ENCODE measurements at regions not wholly inside any gene's neighbourhood (a gene's known extent, or its start where the extent isn't known, plus 50 kb on each side); places are given as distances from the start of the nearest gene placed in this dataset.
A peak's percentile ranks its signal among the peaks of the same experiment; 100 is the strongest.

- no peak overlapping the region for H3K14ac ChIP-seq (ENCODE audit: low read length)
- H2AK5ac ChIP-seq (ENCODE audit: low read length), result no peak overlapping the region
- H3K4me2 ChIP-seq (ENCODE audit: low read length), result no peak overlapping the region
- peaks cover 3 to 7% of the 10 kb centered on the region in 2 experiments for H3K4me1 ChIP-seq (ENCODE audit: control insufficient read depth in 1 of 2, insufficient read depth in 2 of 2, low read length in 2 of 2)
- no peak overlapping the region for H3K23ac ChIP-seq (ENCODE audit: low read length)
- H3K27me3 ChIP-seq (ENCODE audit: insufficient read depth, low read length), result no peaks in the 10 kb centered on the region
- H4K12ac ChIP-seq (ENCODE audit: low read depth, low read length), result no peak overlapping the region
- no peak overlapping the region for H2BK120ac ChIP-seq (ENCODE audit: insufficient read depth, low read length, poor library complexity)
- H2AFZ ChIP-seq (ENCODE audit: insufficient read depth, low read length, poor library complexity), result no peak overlapping the region
- DNase-seq, result no peak
- no peaks in the 10 kb centered on the region for H3K79me2 ChIP-seq (ENCODE audit: control insufficient read depth, insufficient read depth, low read length, poor library complexity)
- H4K91ac ChIP-seq (ENCODE audit: low read depth, low read length), result no peak overlapping the region
- no peaks in the 10 kb centered on the region for H3K36me3 ChIP-seq (ENCODE audit: control insufficient read depth in 1 of 2, insufficient read depth in 2 of 2, low read length in 2 of 2)
- no peak overlapping the region for H3K4me3 ChIP-seq (ENCODE audit: low read depth, low read length)
- H3K27ac ChIP-seq (ENCODE audit: low read depth, low read length), result no peak overlapping the region
- no peak overlapping the region for H3K18ac ChIP-seq (ENCODE audit: low read length)
- H3K4ac ChIP-seq (ENCODE audit: low read depth, low read length), result no peak overlapping the region
- H4K8ac ChIP-seq (ENCODE audit: low read depth, low read length), result no peak overlapping the region
- no peak overlapping the region for H2BK12ac ChIP-seq (ENCODE audit: low read length)
- no peak overlapping the region for H2BK5ac ChIP-seq (ENCODE audit: low read depth, low read length, poor library complexity)
- peaks cover 2% of the 10 kb centered on the region for H3K79me1 ChIP-seq (ENCODE audit: low read length)
- H3K9ac ChIP-seq (ENCODE audit: low read length), result no peak overlapping the region
- no peaks in the 10 kb centered on the region for H3K9me3 ChIP-seq (ENCODE audit: insufficient read depth, low read depth, low read length)
Observed at GRCh38 chr2:217658806-217659205, 344.0 kb downstream of the TNS1 start.

GRCh38 chr2:217657252-217657651 is 345.5 kb downstream of the TNS1 start:
- Histone ChIP-seq H2BK12ac (ENCODE audit: low read length) (no peak overlapping the region), H3K9ac (ENCODE audit: low read length) (no peak overlapping the region), H3K36me3 (ENCODE audit: control insufficient read depth in 1 of 2, insufficient read depth in 2 of 2, low read length in 2 of 2) (no peaks in the 10 kb centered on the region), H3K18ac (ENCODE audit: low read length) (no peak overlapping the region), H2AK5ac (ENCODE audit: low read length) (no peak overlapping the region), H4K8ac (ENCODE audit: low read depth, low read length) (no peak overlapping the region), H2BK5ac (ENCODE audit: low read depth, low read length, poor library complexity) (no peak overlapping the region), H3K4ac (ENCODE audit: low read depth, low read length) (no peak overlapping the region), H3K4me3 (ENCODE audit: low read depth, low read length) (no peak overlapping the region), H3K27me3 (ENCODE audit: insufficient read depth, low read length) (no peaks in the 10 kb centered on the region), H3K4me2 (ENCODE audit: low read length) (no peak overlapping the region), H2BK120ac (ENCODE audit: insufficient read depth, low read length, poor library complexity) (no peak overlapping the region), H4K91ac (ENCODE audit: low read depth, low read length) (no peak overlapping the region), H3K27ac (ENCODE audit: low read depth, low read length) (no peak overlapping the region), H4K12ac (ENCODE audit: low read depth, low read length) (no peak overlapping the region), H3K4me1 (ENCODE audit: control insufficient read depth in 1 of 2, insufficient read depth in 2 of 2, low read length in 2 of 2) (peaks cover 8 to 12% of the 10 kb centered on the region in 2 experiments), H3K9me3 (ENCODE audit: insufficient read depth, low read depth, low read length) (no peaks in the 10 kb centered on the region), H3K79me2 (ENCODE audit: control insufficient read depth, insufficient read depth, low read length, poor library complexity) (no peaks in the 10 kb centered on the region), H3K23ac (ENCODE audit: low read length) (no peak overlapping the region), H3K79me1 (ENCODE audit: low read length) (peaks cover 2% of the 10 kb centered on the region), H3K14ac (ENCODE audit: low read length) (no peak overlapping the region), H2AFZ (ENCODE audit: insufficient read depth, low read length, poor library complexity) (no peak overlapping the region)
- no peak for DNase-seq
- no CpG with 5 or more reads among the region's 9 CpGs for WGBS (ENCODE audit: extremely low coverage, insufficient coverage, insufficient read length)

- Histone ChIP-seq H3K9me3 (ENCODE audit: insufficient read depth, low read depth, low read length) (no peaks in the 10 kb centered on the region), H4K91ac (ENCODE audit: low read depth, low read length) (peak overlapping the region; percentile 8), H3K36me3 (ENCODE audit: control insufficient read depth in 1 of 2, insufficient read depth in 2 of 2, low read length in 2 of 2) (no peaks in the 10 kb centered on the region), H3K14ac (ENCODE audit: low read length) (no peak overlapping the region), H3K4ac (ENCODE audit: low read depth, low read length) (no peak overlapping the region), H3K27ac (ENCODE audit: low read depth, low read length) (no peak overlapping the region), H2BK12ac (ENCODE audit: low read length) (no peak overlapping the region), H4K12ac (ENCODE audit: low read depth, low read length) (no peak overlapping the region), H3K79me2 (ENCODE audit: control insufficient read depth, insufficient read depth, low read length, poor library complexity) (no peaks in the 10 kb centered on the region), H3K79me1 (ENCODE audit: low read length) (peaks cover 2% of the 10 kb centered on the region), H3K4me1 (ENCODE audit: control insufficient read depth in 1 of 2, insufficient read depth in 2 of 2, low read length in 2 of 2) (peaks cover 8 to 12% of the 10 kb centered on the region in 2 experiments), H2AK5ac (ENCODE audit: low read length) (no peak overlapping the region), H3K4me2 (ENCODE audit: low read length) (no peak overlapping the region), H3K23ac (ENCODE audit: low read length) (no peak overlapping the region), H2BK120ac (ENCODE audit: insufficient read depth, low read length, poor library complexity) (no peak overlapping the region), H3K4me3 (ENCODE audit: low read depth, low read length) (no peak overlapping the region), H3K27me3 (ENCODE audit: insufficient read depth, low read length) (no peaks in the 10 kb centered on the region), H2BK5ac (ENCODE audit: low read depth, low read length, poor library complexity) (no peak overlapping the region), H3K18ac (ENCODE audit: low read length) (no peak overlapping the region), H2AFZ (ENCODE audit: insufficient read depth, low read length, poor library complexity) (no peak overlapping the region), H4K8ac (ENCODE audit: low read depth, low read length) (no peak overlapping the region), H3K9ac (ENCODE audit: low read length) (no peak overlapping the region)
- no CpG with 5 or more reads among the region's 3 CpGs for WGBS (ENCODE audit: extremely low coverage, insufficient coverage, insufficient read length)
- DNase-seq, result no peak
Observed at GRCh38 chr2:217656316-217656715, 346.5 kb downstream of the TNS1 start.

GRCh38 chr2:217655651-217656050 is 347.1 kb downstream of the TNS1 start:
- H3K36me3 ChIP-seq (ENCODE audit: control insufficient read depth in 1 of 2, insufficient read depth in 2 of 2, low read length in 2 of 2), result no peaks in the 10 kb centered on the region
- H3K4me2 ChIP-seq (ENCODE audit: low read length), result no peak overlapping the region
- H3K79me2 ChIP-seq (ENCODE audit: control insufficient read depth, insufficient read depth, low read length, poor library complexity), result no peaks in the 10 kb centered on the region
- no peak overlapping the region for H4K91ac ChIP-seq (ENCODE audit: low read depth, low read length)
- peak overlapping the region; percentile 23 for H4K8ac ChIP-seq (ENCODE audit: low read depth, low read length)
- H2AFZ ChIP-seq (ENCODE audit: insufficient read depth, low read length, poor library complexity), result no peak overlapping the region
- WGBS (ENCODE audit: extremely low coverage, insufficient coverage, insufficient read length), result no CpG with 5 or more reads among the region's 1 CpG
- H2BK12ac ChIP-seq (ENCODE audit: low read length), result peak overlapping the region; percentile 50
- H3K4me3 ChIP-seq (ENCODE audit: low read depth, low read length), result no peak overlapping the region
- no peak overlapping the region for H3K9ac ChIP-seq (ENCODE audit: low read length)
- H2AK5ac ChIP-seq (ENCODE audit: low read length), result no peak overlapping the region
- H3K14ac ChIP-seq (ENCODE audit: low read length), result no peak overlapping the region
- no peak overlapping the region for H3K23ac ChIP-seq (ENCODE audit: low read length)
- peaks cover 2% of the 10 kb centered on the region for H3K79me1 ChIP-seq (ENCODE audit: low read length)
- H4K12ac ChIP-seq (ENCODE audit: low read depth, low read length), result no peak overlapping the region
- no peak overlapping the region for H2BK5ac ChIP-seq (ENCODE audit: low read depth, low read length, poor library complexity)
- H3K27ac ChIP-seq (ENCODE audit: low read depth, low read length), result no peak overlapping the region
- H2BK120ac ChIP-seq (ENCODE audit: insufficient read depth, low read length, poor library complexity), result no peak overlapping the region
- H3K27me3 ChIP-seq (ENCODE audit: insufficient read depth, low read length), result no peaks in the 10 kb centered on the region
- DNase-seq, result no peak
- H3K18ac ChIP-seq (ENCODE audit: low read length), result no peak overlapping the region
- peaks cover 8 to 12% of the 10 kb centered on the region in 2 experiments for H3K4me1 ChIP-seq (ENCODE audit: control insufficient read depth in 1 of 2, insufficient read depth in 2 of 2, low read length in 2 of 2)
- H3K9me3 ChIP-seq (ENCODE audit: insufficient read depth, low read depth, low read length), result no peaks in the 10 kb centered on the region
- no peak overlapping the region for H3K4ac ChIP-seq (ENCODE audit: low read depth, low read length)
